Neural cell (in vitro differentiated cells): ENCODE measurements at regions not wholly inside any gene's neighbourhood (a gene's known extent, or its start where the extent isn't known, plus 50 kb on each side); places are given as distances from the start of the nearest gene placed in this dataset.

Experiments used
- H2AFZ ChIP-seq: fragments of 200-600, 300-800 bp; sonication (generic), shearing (Covaris generic); 2 replicates; pipeline ENCODE4 v1.6.0; 2014; ENCODE audit warnings: low read depth, mild to moderate bottlenecking, antibody characterized with exemption, low read length, moderate library complexity
- H3F3A ChIP-seq: fragments of 200-600 bp; shearing (Covaris generic); 2 replicates; pipeline ENCODE4 v1.6.1; 2016; ENCODE audit warnings: mild to moderate bottlenecking, moderate library complexity, mixed read lengths, antibody characterized with exemption, low read length; ENCODE audit not compliant: insufficient read depth, poor library complexity, severe bottlenecking
- H3K27ac ChIP-seq: fragments of 200-600, 300-800 bp; sonication (generic), shearing (Covaris generic); 2 replicates; pipeline ENCODE4 v1.5.1; 2014; ENCODE audit warnings: mild to moderate bottlenecking, low read length, moderate library complexity
- H3K27me3 ChIP-seq: fragments of 300-800, 200-600 bp; sonication (generic), shearing (Covaris generic); 2 replicates; pipeline ENCODE4 v1.6.0; 2014; ENCODE audit warnings: mild to moderate bottlenecking, low read depth, low read length, moderate library complexity; ENCODE audit not compliant: insufficient read depth
- H3K36me3 ChIP-seq: fragments of 300-800, 200-600 bp; sonication (generic), shearing (Covaris generic); 2 replicates; pipeline ENCODE4 v1.5.1; 2014; ENCODE audit warnings: mild to moderate bottlenecking, antibody characterized with exemption, low read length, moderate library complexity; ENCODE audit not compliant: insufficient read depth
- H3K4me2 ChIP-seq: fragments of 300-800, 200-600 bp; sonication (generic), shearing (Covaris generic); 2 replicates; pipeline ENCODE4 v1.6.0; 2014; ENCODE audit warnings: mild to moderate bottlenecking, low read length
- H3K4me3 ChIP-seq: fragments of 300-800, 200-600 bp; sonication (generic), shearing (Covaris generic); 2 replicates; pipeline ENCODE4 v1.5.1; 2014; ENCODE audit warnings: mild to moderate bottlenecking, low read length, moderate library complexity
- H3K79me2 ChIP-seq: fragments of 200-600 bp; shearing (Covaris generic); replicated peaks from 2 replicates; pipeline ENCODE4 v1.6.0; 2014; ENCODE audit warnings: mild to moderate bottlenecking, low read length, moderate library complexity; ENCODE audit not compliant: insufficient read depth
- H3K9ac ChIP-seq: fragments of 300-800, 200-600 bp; sonication (generic), shearing (Covaris generic); 2 replicates; pipeline ENCODE4 v1.6.1; 2016; ENCODE audit warnings: mild to moderate bottlenecking, low read length, mixed read lengths
- H3K9me2 ChIP-seq: fragments of 200-600 bp; shearing (Covaris generic); 2 replicates; pipeline ENCODE4 v1.6.1; 2016; ENCODE audit warnings: mild to moderate bottlenecking, low read length, mixed read lengths; ENCODE audit not compliant: insufficient read depth
- H3K9me3 ChIP-seq: fragments of 200-600, 300-800 bp; sonication (generic), shearing (Covaris generic); 2 replicates; pipeline ENCODE4 v1.6.1; 2016; ENCODE audit warnings: mild to moderate bottlenecking, mixed run types, low read length, moderate library complexity, mixed read lengths
- H4K20me1 ChIP-seq: fragments of 200-600 bp; shearing (Covaris generic); 2 replicates; pipeline ENCODE4 v1.6.1; 2016; ENCODE audit warnings: mild to moderate bottlenecking, mixed run types; ENCODE audit not compliant: insufficient read depth
- CTCF ChIP-seq: fragments of 450-650 bp; IDR thresholded peaks from 2 replicates; pipeline ENCODE4 v1.5.1; 2014; ENCODE audit warnings: antibody characterized with exemption, mild to moderate bottlenecking, moderate library complexity; ENCODE audit not compliant: poor library complexity, severe bottlenecking
- EP300 ChIP-seq: fragments of 450-650 bp; conservative IDR thresholded peaks from 2 replicates; pipeline ENCODE4 v1.6.1; 2014; ENCODE audit warnings: antibody characterized with exemption, mild to moderate bottlenecking, moderate library complexity; ENCODE audit not compliant: poor library complexity, severe bottlenecking
- EZH2 ChIP-seq: fragments of 200-600, 300-800 bp; shearing (Covaris generic), sonication (generic); IDR thresholded peaks from 2 replicates; pipeline ENCODE4 v1.6.1; 2014; ENCODE audit warnings: antibody characterized with exemption, low read length, borderline replicate concordance, mild to moderate bottlenecking; ENCODE audit not compliant: insufficient read depth, poor library complexity, severe bottlenecking
- MXI1 ChIP-seq: fragments of 450-650 bp; conservative IDR thresholded peaks from 2 replicates; pipeline ENCODE4 v1.6.1; 2014; ENCODE audit warnings: antibody characterized with exemption, mild to moderate bottlenecking; ENCODE audit not compliant: poor library complexity, severe bottlenecking
- POLR2AphosphoS5 ChIP-seq: IDR thresholded peaks from 2 replicates; pipeline ENCODE4 v1.6.1; 2012
- RAD21 ChIP-seq: fragments of 450-650 bp; conservative IDR thresholded peaks from 2 replicates; pipeline ENCODE4 v1.6.1; 2014; ENCODE audit warnings: antibody characterized with exemption, mild to moderate bottlenecking, moderate library complexity
- REST ChIP-seq: IDR thresholded peaks from 2 replicates; pipeline ENCODE4 v1.6.1; 2012; ENCODE audit warnings: borderline replicate concordance
- SMC3 ChIP-seq: fragments of 450-650 bp; conservative IDR thresholded peaks from 2 replicates; pipeline ENCODE4 v1.6.1; 2014; ENCODE audit warnings: antibody characterized with exemption, mild to moderate bottlenecking, moderate library complexity; ENCODE audit not compliant: poor library complexity
- TAF1 ChIP-seq: IDR thresholded peaks from 2 replicates; pipeline ENCODE4 v1.6.1; 2012; ENCODE audit warnings: low read depth

GRCh38 chr2:240287496-240288086 is 147.1 kb upstream of the OTOS start:
- no peaks in the 10 kb centered on the region for H3K9me2 ChIP-seq
- H3K4me2 ChIP-seq, result no peak overlapping the region
- H3K36me3 ChIP-seq, result no peaks in the 10 kb centered on the region
- H3K9me3 ChIP-seq, result no peaks in the 10 kb centered on the region
- H3F3A ChIP-seq, result no peaks in the 10 kb centered on the region
- H3K4me3 ChIP-seq, result no peak overlapping the region
- H3K27me3 ChIP-seq, result no peaks in the 10 kb centered on the region
- H3K27ac ChIP-seq, result no peak overlapping the region
- TF ChIP-seq SMC3 (no peak), TAF1 (no peak), CTCF (no peak), POLR2AphosphoS5 (no peak), REST (no peak), EP300 (no peak), MXI1 (no peak), RAD21 (no peak), EZH2 (no peak)
- H2AFZ ChIP-seq, result no peak overlapping the region
- no peak overlapping the region for H3K9ac ChIP-seq
- H3K79me2 ChIP-seq, result no peaks in the 10 kb centered on the region
- no peaks in the 10 kb centered on the region for H4K20me1 ChIP-seq

GRCh38 chr2:240288087-240288521 is 147.4 kb upstream of the GPC1 start:
- Histone ChIP-seq H3K9ac (no peak overlapping the region), H3K27me3 (no peaks in the 10 kb centered on the region), H3K4me3 (no peak overlapping the region), H3K9me3 (no peaks in the 10 kb centered on the region), H3F3A (no peaks in the 10 kb centered on the region), H2AFZ (no peak overlapping the region), H3K79me2 (no peaks in the 10 kb centered on the region), H3K36me3 (no peaks in the 10 kb centered on the region), H4K20me1 (no peaks in the 10 kb centered on the region), H3K27ac (no peak overlapping the region), H3K9me2 (no peaks in the 10 kb centered on the region), H3K4me2 (no peak overlapping the region)
- TF ChIP-seq SMC3 (no peak), POLR2AphosphoS5 (no peak), EP300 (no peak), RAD21 (no peak), TAF1 (no peak), MXI1 (no peak), CTCF (no peak), REST (no peak), EZH2 (no peak)
